MM.1S (cell line): ENCODE measurements at regions not wholly inside any gene's neighbourhood (a gene's known extent, or its start where the extent isn't known, plus 50 kb on each side); places are given as distances from the start of the nearest gene placed in this dataset.

Source experiments
- EZH2 ChIP-seq: fragments of 300-600 bp; sonication (generic); optimal IDR thresholded peaks from 2 replicates; pipeline ENCODE3; 2017; ENCODE audit warnings: low read depth, mild to moderate bottlenecking, antibody characterized with exemption, low read length, mixed read lengths
- EZH2phosphoT487 ChIP-seq: fragments of 300-600 bp; sonication (generic); IDR thresholded peaks from 2 replicates; pipeline ENCODE4 v1.6.1; 2018; ENCODE audit warnings: antibody characterized with exemption, low read length
- TF ChIP-seq, protein P1 (sequence below): fragments of 300-600 bp; sonication (generic); IDR thresholded peaks from 2 replicates; pipeline ENCODE4 v1.5.1; 2016; ENCODE audit warnings: antibody characterized with exemption, low read length, mixed read lengths

DNA sequence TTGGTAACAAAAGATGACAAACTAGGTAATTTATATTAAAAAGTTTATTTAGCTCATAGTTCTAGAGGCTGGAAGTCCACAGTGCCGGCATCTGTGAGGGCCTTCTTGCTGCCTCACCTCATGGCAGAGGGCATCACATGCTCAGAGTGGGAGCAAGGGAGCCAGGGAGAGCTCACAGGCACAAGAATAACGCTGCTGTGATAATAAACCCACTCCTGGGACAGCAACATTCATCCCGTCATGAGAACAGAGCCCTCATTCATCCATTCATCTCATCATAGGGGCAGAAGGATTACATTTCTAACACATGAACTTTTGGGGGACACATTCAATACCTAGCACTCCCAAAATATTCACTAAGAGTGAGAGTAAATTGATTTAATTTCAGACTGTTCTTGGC lies 170.6 kb upstream of the AKR1E2 start:
- TF ChIP-seq, protein P1, sequence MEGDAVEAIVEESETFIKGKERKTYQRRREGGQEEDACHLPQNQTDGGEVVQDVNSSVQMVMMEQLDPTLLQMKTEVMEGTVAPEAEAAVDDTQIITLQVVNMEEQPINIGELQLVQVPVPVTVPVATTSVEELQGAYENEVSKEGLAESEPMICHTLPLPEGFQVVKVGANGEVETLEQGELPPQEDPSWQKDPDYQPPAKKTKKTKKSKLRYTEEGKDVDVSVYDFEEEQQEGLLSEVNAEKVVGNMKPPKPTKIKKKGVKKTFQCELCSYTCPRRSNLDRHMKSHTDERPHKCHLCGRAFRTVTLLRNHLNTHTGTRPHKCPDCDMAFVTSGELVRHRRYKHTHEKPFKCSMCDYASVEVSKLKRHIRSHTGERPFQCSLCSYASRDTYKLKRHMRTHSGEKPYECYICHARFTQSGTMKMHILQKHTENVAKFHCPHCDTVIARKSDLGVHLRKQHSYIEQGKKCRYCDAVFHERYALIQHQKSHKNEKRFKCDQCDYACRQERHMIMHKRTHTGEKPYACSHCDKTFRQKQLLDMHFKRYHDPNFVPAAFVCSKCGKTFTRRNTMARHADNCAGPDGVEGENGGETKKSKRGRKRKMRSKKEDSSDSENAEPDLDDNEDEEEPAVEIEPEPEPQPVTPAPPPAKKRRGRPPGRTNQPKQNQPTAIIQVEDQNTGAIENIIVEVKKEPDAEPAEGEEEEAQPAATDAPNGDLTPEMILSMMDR = no peak
- TF ChIP-seq EZH2 (no peak), EZH2phosphoT487 (no peak)
